ENCODE measurements at regions not wholly inside any gene's neighbourhood (a gene's known extent, or its start where the extent isn't known, plus 50 kb on each side); places are given as distances from the start of the nearest gene placed in this dataset.
"Not testable (repeated sequence)": the region's sequence is repeated elsewhere in the genome, so short reads cannot be mapped to it uniquely, and the experiment has no call there.

DNA sequence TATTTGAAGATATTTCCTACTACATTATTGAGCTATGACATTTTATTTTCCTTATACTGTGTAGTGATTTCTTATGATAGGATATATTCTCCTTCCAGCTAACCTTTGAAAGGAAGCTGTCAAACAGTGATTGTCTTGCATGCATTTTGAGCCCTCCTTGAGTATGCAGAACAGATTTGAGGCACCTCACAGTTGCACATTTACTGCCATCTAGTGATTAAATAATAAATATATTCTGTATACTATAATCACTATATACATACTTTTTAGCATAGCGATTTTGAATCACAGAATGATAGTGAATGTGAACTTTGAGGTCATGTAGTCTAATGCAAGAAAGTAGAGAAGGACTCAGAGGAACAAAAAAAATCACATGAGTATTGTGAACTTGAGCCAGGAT is 268.4 kb upstream of the CDH19 start:
- peak; percentile 30 for DNase-seq (ENCODE audit: low spot score)

DNA sequence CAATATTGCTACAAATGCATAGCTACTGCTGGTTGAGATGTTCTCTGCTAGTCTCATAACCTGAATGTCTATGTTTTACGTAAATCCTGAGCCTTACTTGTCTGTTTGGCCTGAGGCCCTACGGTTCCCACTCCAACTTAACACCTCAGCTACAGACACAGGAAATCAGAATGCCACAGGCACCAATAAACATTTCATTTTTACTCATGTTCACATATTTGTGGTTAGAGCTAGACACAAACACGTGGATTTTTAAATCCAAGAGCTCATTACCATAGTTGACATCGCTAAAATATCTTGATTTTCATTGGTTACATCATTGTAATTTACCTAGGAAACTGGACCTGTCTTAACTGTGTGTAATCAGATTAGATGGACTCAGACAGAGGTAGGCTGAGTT is 263.8 kb upstream of the CDH19 start:
- DNase-seq (ENCODE audit: low spot score): peak; percentile 70

DNA sequence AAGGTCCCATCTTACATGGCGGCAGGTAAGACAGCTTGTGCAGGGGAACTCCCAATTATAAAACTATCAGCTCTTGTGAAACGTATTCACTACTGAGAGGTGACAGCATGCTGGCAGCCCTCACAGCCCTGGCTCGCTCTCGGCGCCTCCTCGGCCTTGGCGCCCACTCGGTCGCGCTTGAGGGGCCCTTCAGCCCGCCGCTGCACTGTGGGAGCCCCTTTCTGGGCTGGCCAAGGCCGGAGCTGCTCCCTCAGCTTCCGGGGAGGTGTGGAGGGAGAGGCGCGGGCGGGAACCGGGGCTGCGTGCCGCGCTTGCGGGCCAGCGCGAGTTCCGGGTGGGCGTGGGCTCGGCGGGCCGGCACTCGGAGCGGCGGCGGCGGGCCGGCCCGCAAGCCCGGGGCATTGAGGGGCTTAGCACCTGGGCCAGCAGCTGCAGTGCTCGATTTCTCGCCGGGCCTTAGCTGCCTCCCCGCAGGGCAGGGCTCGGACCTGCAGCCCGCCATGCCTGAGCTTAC is 262.6 kb upstream of the CDH19 start:
- DNase-seq (ENCODE audit: low spot score): not testable (repeated sequence)

DNA sequence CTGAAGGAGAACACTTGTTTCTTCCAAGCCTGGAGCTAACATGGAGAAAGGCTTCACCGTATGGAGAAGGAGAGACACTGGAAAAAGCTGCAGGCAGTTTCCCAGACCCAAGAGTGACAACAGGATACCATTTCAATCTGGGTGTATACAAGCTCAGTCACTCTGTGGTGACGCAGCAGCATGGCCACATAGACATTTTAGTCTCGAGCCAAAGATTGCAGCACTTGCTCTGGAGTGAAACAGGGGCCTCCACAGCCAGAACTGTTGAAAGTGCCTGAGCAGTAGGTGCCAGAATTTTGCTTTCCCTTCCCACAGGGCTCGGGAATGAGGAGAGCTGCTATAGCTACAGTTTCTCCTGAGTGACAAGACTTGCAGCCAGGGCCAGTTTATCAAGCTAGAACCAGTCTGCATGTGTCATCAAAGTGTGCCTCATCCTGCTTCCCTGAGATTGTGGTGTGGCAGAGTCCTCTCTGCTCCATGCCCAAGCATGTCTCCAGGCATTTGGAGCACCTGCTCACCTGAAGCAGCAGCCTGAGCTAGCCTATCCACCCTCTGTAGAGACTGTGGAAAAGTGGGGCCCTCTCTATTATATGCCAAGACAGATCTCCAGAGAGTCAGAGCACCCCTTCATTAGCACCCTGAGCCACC is 234.6 kb upstream of the CDH19 start:
- DNase-seq (ENCODE audit: low spot score): no peak

DNA sequence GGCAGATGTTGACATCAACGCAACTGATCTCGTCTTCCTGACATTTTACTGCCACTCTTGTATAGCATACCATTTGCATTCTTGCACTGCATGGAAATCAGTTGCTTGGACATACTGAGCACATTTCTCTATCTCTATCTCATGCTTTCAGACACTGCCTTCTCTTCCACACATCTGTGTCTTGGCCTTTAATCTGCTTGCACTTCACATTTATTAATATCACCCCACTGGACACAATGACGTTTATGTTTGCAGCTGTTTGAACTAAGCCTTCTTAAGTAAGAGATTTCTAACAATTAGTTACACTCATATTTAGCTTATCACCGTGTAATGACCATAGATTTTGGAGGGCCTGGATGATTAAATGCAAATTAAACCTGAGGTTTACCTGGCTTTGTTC is 229.8 kb upstream of the CDH19 start:
- DNase-seq (ENCODE audit: low spot score): no peak

DNA sequence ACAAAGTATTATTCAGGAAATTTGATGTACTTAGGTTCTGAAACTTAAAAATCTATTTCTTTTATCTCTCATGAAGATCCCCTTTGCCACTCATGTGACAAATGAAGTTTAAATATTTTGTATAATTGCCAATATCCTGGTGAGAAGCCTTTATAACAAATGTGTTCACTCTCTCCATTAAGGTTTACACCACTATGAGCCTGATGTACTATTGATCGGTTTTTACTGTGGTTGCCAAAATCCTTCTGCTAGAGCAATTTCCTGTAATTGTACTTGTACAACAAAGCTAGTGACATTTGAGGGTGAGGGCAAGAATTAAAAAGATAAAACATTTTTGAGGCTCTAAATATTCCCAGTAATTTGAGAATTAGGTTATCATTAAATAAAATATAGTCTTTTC is 222.3 kb upstream of the CDH19 start:
- no peak for DNase-seq (ENCODE audit: low spot score)

DNA sequence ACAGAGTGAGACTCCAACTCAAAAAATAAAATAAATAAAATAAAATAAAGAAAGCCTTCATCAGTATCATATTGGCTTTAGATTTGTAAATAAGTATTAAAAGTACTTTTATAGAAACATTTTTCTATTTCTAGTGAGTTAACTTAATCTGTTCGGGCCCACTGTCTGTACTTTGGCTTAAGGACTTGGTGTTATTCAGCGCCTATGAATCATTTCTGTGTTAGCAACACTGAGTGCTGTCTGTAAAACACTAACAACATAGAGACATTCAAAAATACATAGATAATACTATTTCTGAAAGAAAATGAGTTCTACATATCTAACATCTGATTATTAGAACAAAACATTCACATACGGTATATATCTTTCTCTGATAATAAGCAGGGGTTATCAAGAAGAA is 221.5 kb upstream of the CDH19 start:
- DNase-seq (ENCODE audit: low spot score): no peak

DNA sequence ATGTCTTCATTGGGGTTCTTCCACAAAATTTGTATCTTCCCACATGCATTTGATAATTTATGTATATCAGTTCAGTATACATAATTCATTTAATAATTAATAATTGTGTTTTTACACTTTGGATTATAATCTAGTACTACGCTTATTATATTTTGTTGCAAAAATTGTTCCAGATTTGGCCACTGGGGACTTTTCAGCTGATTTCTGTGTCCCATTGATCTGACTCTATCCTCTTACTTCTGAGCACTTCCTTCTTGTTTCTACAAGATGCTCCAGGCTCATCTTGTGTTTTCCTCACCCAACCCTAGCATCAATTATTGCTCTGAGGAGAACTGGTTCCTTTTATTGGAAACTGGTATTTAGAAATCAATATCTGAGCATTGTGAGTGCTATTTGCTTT is 215.3 kb upstream of the CDH19 start:
- DNase-seq (ENCODE audit: low spot score): no peak

DNA sequence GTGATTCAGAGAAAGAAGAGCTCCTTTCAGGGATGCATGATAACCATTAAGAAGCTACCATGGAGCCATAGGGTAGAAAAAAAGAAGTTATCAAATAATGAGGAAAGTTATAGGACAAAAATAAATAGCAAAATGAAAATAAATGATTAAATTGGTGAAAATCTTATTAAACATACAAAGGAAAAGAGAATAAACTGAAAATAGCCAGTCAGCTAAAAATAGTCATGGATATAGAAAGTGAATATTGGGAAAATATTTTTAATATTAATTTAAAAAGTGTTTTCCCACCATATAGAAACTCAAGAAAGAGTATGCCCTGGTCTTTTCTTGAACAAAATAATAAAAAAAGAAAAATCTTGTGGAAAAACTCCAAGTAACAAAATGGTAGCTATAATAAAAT is 209.2 kb upstream of the CDH19 start:
- no peak for DNase-seq (ENCODE audit: low spot score)

DNA sequence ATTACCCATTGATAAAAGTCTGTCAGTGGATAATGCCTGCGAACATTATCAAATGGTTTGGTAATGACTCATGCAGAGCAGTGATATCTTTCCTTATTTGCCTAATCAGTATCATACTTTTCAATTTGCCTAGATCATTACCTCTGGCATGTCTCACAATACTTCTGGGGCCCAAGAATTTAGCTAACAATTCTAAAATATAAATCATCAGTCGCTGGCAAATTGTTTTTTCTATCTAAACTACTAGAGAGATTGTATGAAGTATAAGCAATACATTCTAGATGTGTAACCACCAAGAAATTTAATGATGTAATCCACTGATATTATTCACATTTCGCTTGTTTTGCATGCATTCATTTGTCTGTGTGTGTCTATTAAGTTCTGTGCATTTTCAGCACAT is 191.2 kb upstream of the CDH19 start:
- no peak for DNase-seq (ENCODE audit: low spot score)

DNA sequence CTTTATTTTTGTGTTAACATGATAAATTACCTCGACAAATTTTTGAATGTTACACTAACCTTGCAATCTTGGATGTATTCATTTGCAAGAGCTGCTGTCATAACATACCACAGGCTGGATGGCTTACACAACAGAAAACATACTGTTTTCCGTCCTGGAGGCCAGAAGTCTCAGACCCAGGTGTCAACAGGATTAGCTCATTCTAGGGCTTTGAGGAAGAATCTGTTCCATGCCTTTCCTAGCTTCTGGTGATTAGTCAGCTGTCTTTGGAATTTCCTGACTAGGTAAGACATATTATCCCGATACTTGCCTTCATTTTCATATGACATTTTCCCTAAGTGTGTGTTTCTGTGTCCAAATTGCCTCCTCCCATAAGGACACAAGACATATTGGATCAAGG is 188.6 kb upstream of the CDH19 start:
- no peak for DNase-seq (ENCODE audit: low spot score)

DNA sequence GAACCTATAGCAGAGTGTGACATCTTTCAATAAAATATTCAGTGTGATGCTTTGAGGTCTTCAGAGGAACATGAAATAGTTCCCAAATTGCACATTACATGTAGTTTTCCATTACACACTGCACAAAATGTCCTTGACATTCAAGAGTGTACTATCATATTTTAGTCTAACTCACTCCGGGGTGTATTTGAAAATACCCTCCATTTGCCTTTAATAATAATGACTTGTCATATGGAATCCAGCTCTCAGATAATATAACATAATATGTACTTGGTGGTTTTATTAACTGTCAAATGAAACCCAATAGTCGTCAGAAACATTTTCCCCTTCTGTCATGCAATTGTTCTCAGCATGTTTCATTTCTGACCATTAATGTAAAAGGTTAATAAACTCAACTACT is 176.7 kb upstream of the CDH19 start:
- DNase-seq (ENCODE audit: low spot score): no peak

DNA sequence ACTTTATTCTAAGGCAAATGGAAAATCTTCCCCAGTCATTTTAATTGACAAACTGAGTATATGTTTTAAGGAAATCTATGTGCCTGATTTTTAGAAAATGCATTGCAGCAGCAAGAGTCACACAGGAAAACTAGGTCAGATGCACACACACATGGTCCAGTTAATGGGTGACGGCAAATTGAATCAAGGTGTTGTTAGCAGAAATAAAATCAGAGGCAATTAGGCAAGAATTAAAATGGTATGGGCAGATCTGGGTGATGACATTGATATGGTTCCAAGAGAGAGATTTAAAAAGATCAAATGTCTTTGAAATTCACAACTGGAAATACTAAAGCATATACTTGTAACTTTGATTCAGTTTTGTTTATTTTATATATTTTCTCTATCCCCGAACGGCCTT is 174.2 kb upstream of the CDH19 start:
- DNase-seq (ENCODE audit: low spot score): no peak

DNA sequence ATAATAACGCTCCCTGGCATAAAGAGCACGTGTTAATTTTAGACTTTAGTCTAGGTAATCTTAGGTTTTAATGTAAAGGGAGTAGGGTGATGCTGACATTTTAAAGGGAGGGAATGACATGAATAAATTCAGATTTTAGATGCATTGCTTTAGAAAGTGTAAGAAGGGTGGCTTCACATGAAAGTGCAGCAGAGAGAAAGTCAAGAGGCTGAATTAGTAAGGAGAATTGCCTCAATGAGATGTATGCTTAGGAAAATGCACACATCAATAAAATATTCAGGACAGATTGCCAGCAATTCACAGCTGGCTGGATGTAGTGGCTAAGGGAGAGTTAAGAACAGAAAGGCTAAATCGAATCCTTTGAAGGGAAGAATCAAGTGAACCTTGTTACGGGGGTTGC is 165.5 kb upstream of the CDH19 start:
- DNase-seq (ENCODE audit: low spot score): no peak

DNA sequence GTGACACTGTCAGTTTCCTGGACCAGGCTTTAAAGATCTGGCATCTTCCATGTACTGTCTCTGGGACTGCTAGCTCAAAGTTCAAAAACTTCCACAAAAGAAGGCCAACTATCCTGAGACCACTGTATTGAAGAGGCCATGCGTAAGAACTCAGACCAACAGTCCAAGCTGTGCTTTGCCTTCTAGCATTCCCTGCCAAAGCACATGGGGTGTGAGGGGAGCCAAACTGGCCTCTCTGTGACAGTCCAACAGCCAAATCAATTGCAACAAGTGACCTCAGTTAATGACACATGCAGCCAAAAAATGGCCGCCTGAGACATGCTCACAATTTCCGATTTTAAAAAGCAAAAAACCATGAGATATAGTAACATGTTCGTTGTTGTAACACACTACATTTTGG is 160.3 kb upstream of the CDH19 start:
- DNase-seq (ENCODE audit: low spot score): no peak

DNA sequence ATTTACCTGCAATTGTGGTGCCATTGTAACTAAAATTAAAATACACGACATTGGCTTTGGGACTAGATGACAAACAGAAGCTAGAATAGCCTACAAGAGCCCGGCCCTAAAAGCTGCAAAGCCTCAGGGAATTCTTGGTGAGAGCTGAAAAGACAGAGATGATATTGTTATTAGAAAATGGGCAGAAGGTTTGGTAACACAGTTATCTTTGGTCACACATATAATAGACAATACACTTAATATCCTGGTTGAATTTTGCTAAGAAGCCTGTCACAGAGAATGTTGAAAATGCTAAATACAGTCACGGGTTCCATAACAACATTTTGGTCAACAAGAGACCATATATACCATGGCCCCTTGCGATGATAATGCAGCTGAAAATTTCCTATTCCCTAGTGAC is 157.3 kb upstream of the CDH19 start:
- no peak for DNase-seq (ENCODE audit: low spot score)

DNA sequence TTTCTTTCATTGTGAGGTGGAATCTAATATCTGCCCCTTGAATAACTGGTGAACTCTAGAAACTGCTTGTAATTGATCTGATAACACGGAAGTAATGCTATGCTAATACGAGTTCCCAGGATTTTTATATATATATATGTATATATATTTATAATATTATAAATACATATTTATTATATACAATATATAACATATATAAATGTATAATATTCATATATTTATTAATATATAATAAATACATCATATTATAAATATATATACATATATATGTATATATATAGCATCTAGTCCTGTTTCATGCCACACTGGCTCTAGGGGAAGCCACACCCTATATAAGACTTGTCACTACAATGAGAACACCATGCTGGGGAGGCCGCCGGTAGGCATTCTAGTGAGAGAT is 156.7 kb upstream of the CDH19 start:
- DNase-seq (ENCODE audit: low spot score): no peak

DNA sequence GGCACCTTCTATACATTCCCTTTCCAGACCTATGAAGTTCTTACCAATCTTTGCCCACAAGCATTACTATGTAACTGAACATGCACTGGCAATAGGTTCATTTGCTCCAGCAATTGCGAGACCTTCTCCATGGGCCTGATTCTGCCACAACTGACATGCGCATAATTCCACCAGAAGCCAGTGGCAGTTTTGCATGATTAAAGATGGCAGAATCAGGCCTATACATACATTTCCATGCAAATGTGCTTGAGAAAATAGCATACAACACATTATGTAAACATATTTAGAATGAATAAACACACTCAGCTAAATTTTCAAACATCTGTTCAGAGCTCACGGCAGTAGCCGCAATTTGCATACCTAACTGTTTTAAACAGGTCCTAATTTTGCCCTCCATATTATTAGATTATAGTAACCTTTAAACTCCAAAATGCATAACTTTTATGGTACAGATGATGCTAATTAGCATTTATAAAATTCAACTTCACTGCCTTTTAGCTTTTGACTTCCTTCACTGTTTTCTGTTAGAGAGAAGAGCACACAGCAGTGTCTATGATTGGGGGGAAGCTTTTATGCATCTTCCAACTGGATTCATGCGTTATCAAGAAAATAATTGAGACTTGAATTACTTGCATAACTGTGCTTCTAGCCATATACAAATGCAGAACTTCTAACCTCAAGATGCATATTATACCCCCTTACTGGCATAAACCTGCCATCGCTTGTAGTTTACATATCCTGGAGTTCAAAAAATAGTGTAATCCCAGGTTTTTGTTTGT is 155.3 kb upstream of the CDH19 start:
- no peak for DNase-seq (ENCODE audit: low spot score)

DNA sequence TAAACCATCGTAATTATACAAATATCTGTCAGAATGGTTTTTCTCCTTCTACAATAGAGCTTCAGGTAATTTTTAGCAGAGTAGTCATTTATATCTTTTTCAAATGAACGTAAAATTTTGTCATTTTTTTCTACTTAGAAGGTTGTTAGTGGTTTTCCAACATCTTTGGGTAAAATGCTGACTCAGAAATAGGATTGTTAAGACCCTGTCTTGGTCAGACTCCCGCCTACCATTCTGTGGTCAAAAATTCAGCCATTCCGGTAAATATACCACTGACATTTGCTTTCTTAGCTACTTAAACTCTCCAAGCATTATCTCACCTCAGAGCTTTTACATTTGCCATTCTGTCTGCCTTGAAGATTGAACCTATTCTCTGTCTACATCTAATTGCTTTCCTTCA is 154.1 kb upstream of the CDH19 start:
- DNase-seq (ENCODE audit: low spot score): no peak

DNA sequence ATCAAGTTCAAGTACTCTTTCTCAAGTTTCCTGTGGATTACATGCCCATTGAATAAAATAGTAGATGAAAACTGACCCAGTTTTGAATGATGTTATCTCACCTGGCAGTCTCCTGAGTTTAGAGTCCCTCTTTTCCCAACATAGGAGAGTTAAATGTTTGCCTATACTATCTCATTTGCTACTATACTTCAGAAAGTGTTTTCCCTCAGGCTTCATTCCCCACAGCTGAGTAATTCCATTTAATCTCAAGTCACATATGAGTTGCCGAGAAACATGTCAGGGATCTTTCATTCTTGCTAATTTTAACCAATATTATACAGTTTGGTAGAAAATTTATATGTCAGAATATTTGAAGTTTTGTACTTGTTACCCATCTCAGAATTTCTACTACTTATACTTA is 150.4 kb upstream of the CDH19 start:
- no peak for DNase-seq (ENCODE audit: low spot score)

DNA sequence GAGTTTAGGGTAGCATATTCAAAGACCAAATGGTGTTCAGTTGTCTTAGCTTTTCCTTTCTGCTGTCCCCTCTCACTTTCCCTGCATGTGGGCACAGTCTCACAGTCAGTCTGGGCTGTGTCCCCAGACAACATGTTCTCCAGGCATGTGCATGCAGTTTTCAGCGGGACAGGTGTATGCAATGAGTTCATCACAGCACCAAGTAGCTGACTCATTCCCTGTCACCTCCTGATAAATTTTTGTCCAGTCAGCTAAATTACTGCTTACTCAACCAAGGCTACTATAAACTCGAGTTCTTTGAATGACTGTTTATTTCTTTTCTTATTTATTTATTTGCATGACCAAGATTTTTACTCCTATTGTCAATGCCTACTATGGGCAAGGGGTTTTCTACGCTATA is 148.8 kb upstream of the CDH19 start:
- peak; percentile 19 for DNase-seq (ENCODE audit: low spot score)

DNA sequence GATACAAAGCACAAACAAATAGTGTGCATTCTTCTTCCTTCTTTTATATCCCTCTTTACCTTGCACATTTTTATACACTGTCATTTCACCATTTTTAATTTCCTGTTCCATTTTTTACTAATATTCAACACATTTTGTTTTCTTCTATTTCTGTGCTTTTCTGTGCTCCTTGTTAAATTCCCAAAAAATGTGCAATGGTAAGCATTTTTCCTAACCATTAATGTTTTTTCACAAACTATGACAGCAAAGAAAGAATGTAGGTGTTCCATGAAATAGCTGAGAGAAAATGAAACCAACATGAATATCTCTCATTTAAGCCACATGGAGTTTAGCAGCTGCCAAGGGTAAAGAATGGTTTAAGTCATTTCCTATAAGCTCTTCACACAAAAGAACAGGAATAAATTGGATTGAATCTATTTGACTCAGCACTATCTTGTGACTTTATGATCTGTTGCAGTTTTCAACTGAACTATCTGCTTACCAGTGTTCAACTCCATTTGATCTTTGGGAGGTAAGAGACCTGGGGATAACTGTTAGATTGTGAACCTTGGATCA is 145.7 kb upstream of the CDH19 start:
- no peak for DNase-seq (ENCODE audit: low spot score)

DNA sequence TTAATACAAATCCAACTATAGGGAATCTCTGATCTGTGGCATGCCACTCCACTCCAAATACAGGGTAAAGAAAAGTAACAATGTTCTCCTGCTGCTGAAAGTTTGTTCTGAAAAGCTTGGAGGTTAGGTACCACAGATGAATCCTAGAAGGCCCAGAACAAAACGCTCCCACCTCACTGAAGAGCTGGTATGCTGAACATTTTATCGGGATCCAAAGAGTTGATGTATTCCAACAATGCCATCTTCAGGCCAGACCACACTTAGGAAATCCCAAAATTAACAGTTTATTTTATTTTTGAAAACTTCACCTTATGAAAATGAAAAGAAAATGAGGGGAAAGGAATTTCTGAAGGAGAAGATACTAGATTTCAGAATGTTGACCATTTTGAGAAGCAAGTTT is 145.1 kb upstream of the CDH19 start:
- DNase-seq (ENCODE audit: low spot score): no peak

All from H4 (cell line).